Retinal pigment epithelial cell (primary cell): ENCODE measurements at regions not wholly inside any gene's neighbourhood (a gene's known extent, or its start where the extent isn't known, plus 50 kb on each side); places are given as distances from the start of the nearest gene placed in this dataset.

Source experiments
- DNase-seq: peaks from one replicate; pipeline ENCODE4 v3.0.0-alpha.2; 2010; ENCODE audit warnings: low read depth
- H3K4me3 ChIP-seq: 2 replicates; pipeline ENCODE4 v1.5.1; 2011; ENCODE audit warnings: mild to moderate bottlenecking, low read length, control low read depth, moderate library complexity
- TF ChIP-seq, protein P1 (sequence below): conservative IDR thresholded peaks from 2 replicates; pipeline ENCODE4 v1.5.1; 2011; ENCODE audit warnings: low read depth, low read length, control low read depth, inconsistent platforms

GRCh38 chr6:51273228-51273961 lies 454.7 kb downstream of the TFAP2B start:
- TF ChIP-seq, protein P1, sequence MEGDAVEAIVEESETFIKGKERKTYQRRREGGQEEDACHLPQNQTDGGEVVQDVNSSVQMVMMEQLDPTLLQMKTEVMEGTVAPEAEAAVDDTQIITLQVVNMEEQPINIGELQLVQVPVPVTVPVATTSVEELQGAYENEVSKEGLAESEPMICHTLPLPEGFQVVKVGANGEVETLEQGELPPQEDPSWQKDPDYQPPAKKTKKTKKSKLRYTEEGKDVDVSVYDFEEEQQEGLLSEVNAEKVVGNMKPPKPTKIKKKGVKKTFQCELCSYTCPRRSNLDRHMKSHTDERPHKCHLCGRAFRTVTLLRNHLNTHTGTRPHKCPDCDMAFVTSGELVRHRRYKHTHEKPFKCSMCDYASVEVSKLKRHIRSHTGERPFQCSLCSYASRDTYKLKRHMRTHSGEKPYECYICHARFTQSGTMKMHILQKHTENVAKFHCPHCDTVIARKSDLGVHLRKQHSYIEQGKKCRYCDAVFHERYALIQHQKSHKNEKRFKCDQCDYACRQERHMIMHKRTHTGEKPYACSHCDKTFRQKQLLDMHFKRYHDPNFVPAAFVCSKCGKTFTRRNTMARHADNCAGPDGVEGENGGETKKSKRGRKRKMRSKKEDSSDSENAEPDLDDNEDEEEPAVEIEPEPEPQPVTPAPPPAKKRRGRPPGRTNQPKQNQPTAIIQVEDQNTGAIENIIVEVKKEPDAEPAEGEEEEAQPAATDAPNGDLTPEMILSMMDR: no peak
- no peak overlapping the region for H3K4me3 ChIP-seq
- DNase-seq: no peak

DNA sequence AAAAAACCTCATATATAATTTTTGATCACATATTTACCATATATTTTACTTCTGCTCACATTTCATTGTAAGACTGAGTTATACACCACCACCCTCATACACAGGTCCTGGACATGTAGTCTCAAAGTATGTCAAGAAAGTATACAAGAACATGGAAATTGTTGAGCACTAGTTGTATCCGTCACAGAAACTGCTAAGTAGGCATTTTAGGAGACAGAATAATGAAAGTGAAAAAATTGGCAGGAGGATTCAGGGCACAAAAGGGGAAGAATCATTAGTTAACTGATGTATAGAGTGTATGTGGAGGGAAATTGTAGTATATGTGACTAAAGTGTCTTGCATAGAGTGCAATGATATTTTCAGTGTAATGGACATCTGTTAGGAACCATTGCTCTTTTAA lies 458.8 kb downstream of the TFAP2B start:
- no peak for DNase-seq
- H3K4me3 ChIP-seq: no peak overlapping the region
- TF ChIP-seq, protein P1: no peak

- no peak for DNase-seq
These were observed 463.4 kb downstream of the TFAP2B start for GRCh38 chr6:51282026-51282425.

GRCh38 chr6:51283723-51284355 lies 465.2 kb downstream of the TFAP2B start:
- TF ChIP-seq, protein P1: no peak
- H3K4me3 ChIP-seq: no peak overlapping the region
- DNase-seq: no peak

More at GRCh38 chr6:51282026-51282425, 463.4 kb downstream of the TFAP2B start:
- no peak overlapping the region for H3K4me3 ChIP-seq
- TF ChIP-seq, protein P1: no peak

GRCh38 chr6:51285876-51286275 lies 467.2 kb downstream of the TFAP2B start:
- TF ChIP-seq, protein P1: no peak
- DNase-seq: no peak
- no peak overlapping the region for H3K4me3 ChIP-seq

DNA sequence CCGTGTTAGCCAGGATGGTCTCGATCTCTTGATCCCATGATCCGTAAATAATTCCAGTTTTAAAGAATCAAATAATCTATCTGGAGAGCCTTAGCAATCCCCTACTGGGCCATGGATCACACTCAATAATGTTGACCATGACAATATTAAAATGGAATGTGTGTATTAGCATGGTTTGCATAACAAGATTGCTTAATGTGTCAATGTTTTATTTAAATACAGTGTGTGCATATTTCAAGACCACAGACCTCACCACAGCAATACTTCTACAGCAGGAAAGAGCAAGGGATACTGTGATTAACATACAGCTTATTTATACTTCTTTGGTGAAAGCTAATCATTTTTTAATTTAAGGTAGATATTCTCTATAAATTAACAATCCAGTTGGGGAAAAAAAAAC lies 470.4 kb downstream of the TFAP2B start:
- TF ChIP-seq, protein P1: no peak
- H3K4me3 ChIP-seq: no peak overlapping the region
- peak; percentile 10 for DNase-seq

- DNase-seq: peak; percentile 42
- TF ChIP-seq, protein P1: no peak
- no peak overlapping the region for H3K4me3 ChIP-seq
These were observed 474.0 kb downstream of the TFAP2B start for GRCh38 chr6:51292659-51293058.
